ENCODE measurements at regions not wholly inside any gene's neighbourhood (a gene's known extent, or its start where the extent isn't known, plus 50 kb on each side); places are given as distances from the start of the nearest gene placed in this dataset.

DNA sequence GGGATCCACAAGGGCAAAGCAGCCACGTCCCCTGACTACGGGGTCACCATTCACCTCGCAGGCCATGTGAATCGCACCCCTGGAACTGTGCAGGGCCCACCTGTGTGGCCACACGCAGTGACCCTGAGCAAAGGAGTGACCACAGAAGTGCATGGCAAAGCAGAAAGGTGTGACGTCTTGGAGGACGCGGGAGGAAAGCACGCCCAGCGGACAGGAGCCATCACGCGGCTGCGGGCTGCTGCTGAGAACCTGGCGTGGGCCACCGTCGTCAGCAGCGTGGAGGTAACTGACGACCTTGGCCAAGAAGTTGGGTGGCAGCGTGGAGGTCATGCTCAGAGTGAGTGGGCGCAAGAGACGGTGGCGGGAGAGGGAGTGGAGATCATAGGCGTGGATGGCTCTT is 76.7 kb upstream of the C1orf174 start:
- Histone ChIP-seq H3K4me1 (ENCODE audit: control insufficient read depth, insufficient read depth, low read length) (peaks cover 17% of the 10 kb centered on the region), H3K36me3 (ENCODE audit: control insufficient read depth, insufficient read depth, low read length) (no peaks in the 10 kb centered on the region), H3K27ac (ENCODE audit: low read length) (no peak overlapping the region), H3K9me3 (replicated peaks; ENCODE audit: control insufficient read depth, low read depth, low read length) (no peaks in the 10 kb centered on the region), H3K4me3 (ENCODE audit: low read length) (no peak overlapping the region), H3K27me3 (ENCODE audit: control insufficient read depth, insufficient read depth, low read length) (peaks cover 9% of the 10 kb centered on the region)
- 85% methylated on average over 23 of the region's 23 CpGs for WGBS (ENCODE audit: insufficient coverage)
- DNase-seq = no peak

DNA sequence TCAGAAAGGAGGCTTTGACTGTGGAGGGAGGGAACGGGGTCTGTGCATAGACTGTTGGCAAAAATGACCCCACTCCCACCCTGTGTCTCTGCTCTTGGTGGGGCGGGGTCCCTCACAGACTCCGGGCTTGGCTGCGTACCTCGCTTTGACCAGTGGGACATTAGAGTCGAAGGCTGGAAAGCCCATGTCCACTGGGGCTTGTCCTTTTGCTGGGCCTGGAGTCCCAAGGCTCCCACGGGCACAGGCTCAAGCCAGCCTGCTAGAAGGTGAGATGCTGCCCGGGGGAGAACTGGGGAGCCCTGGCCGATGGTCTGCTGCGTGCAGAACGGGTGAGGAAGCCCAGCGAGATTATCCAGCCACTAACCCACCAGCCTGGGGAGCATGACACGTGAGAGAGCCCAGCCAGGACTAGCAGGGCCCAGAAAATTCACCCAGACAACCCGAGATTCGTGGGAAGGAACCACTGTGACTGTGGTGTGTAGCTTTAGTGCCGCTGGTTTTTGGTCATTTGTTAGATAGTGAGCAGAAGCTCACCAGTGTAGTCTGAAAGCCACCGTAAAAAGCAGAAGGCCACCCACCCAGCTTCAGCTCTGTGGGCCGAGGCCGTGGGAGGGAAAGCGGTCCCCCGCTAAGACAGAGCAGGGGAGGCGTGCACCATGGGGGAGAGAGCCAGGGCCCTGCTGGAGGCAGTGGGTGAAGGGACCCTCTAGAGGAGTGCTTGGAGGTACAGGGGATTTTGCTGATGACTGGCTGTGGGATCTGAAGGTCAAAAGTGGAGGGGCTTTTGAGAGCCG is 78.3 kb upstream of the C1orf174 start:
- no peak for DNase-seq
- H3K27me3 ChIP-seq (ENCODE audit: control insufficient read depth, insufficient read depth, low read length) = peaks cover 17% of the 10 kb centered on the region
- 64% methylated on average over 16 of the region's 23 CpGs for WGBS (ENCODE audit: insufficient coverage)

DNA sequence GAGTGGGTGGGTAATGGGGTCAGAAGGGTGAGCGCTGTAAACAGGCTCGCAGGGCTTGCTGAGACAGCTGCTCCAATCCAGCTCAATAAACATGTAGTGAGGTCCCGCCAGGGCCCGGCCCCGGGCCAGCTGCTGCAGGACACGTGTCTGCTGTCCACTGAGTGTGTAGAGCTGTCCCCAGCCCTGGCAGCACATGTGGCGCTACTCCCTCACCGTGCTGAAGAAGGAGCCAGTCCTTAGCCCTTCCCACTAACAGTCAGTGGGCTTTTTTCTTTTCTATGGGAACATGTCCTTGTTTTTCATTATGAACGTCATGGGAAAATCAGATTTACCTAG is 78.9 kb upstream of the C1orf174 start:
- peaks cover 18% of the 10 kb centered on the region for H3K27me3 ChIP-seq (ENCODE audit: control insufficient read depth, insufficient read depth, low read length)
- H3K9me3 ChIP-seq (replicated peaks; ENCODE audit: control insufficient read depth, low read depth, low read length) = no peaks in the 10 kb centered on the region
- peak; percentile 59 for DNase-seq
- H3K4me3 ChIP-seq (ENCODE audit: low read length) = no peak overlapping the region
- H3K36me3 ChIP-seq (ENCODE audit: control insufficient read depth, insufficient read depth, low read length) = no peaks in the 10 kb centered on the region
- WGBS (ENCODE audit: insufficient coverage) = 29% methylated on average over 8 of the region's 9 CpGs
- H3K4me1 ChIP-seq (ENCODE audit: control insufficient read depth, insufficient read depth, low read length) = peaks cover 17% of the 10 kb centered on the region
- H3K27ac ChIP-seq (ENCODE audit: low read length) = no peak overlapping the region

More for the DNA sequence above, 78.3 kb upstream of the C1orf174 start:
- H3K9me3 ChIP-seq (replicated peaks; ENCODE audit: control insufficient read depth, low read depth, low read length) = no peaks in the 10 kb centered on the region
- no peak overlapping the region for H3K4me3 ChIP-seq (ENCODE audit: low read length)
- no peak overlapping the region for H3K27ac ChIP-seq (ENCODE audit: low read length)
- H3K4me1 ChIP-seq (ENCODE audit: control insufficient read depth, insufficient read depth, low read length) = peaks cover 17% of the 10 kb centered on the region
- no peaks in the 10 kb centered on the region for H3K36me3 ChIP-seq (ENCODE audit: control insufficient read depth, insufficient read depth, low read length)

DNA sequence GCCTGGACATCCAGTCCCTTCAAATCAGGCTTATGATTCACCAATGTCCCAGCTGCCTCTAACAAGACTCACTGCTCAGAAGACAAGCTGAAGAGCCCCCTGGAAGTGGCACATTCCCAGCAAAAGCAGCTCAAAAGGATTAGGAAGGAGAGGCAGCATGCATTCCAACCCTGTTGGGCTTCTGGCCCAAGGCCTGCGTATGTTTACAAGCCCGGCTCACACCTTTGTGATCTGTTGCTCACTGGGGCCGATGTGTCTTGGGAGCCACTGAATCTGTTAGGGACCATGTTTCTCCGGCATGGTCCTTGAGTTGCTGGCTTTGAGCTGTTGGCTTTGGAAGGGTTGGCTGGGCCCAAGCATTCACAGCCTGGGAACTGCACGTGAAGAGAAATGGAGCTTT is 81.2 kb upstream of the C1orf174 start:
- no peak for DNase-seq

DNA sequence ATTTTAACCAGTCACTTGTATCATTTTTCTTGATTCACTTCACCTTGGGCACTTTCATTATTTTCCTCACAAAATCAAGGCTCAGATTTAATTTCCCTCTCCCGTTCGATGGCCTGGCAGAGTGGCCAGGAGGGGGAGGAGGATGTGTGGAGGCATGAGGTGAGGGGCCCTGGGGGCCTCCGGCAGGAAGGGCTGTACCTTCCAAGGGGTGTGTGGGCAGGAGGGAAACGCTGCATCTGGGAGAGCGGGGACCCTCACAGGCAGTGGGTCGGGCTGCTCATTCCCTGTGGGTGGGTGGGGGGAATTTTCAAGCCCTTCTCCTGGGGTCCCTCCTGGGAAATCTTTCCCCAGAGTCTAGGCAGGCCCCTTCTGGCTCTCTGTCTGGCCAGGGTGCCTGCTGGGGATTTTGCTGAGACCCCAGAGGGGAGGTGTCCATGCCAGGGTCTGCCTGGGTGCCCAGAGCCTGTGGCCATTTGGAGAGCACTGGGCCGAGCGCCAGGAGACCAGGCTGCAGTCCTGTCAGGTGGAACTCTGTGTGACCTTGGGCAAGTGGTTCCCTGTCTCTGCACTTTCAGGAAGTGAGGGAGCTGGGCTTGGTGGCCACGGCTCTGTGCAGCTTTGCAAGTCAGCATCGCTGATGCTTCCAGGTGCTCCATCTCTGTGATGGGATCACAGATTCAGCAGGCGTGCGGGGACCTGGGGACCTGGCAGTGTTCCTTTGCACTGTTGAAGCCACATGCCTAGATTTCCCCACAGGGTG is 81.9 kb upstream of the C1orf174 start:
- Histone ChIP-seq H3K4me3 (ENCODE audit: low read length) (no peak overlapping the region), H3K36me3 (ENCODE audit: control insufficient read depth, insufficient read depth, low read length) (no peaks in the 10 kb centered on the region), H3K9me3 (replicated peaks; ENCODE audit: control insufficient read depth, low read depth, low read length) (no peaks in the 10 kb centered on the region), H3K27ac (ENCODE audit: low read length) (no peak overlapping the region), H3K27me3 (ENCODE audit: control insufficient read depth, insufficient read depth, low read length) (peaks cover 19% of the 10 kb centered on the region), H3K4me1 (ENCODE audit: control insufficient read depth, insufficient read depth, low read length) (peaks cover 17% of the 10 kb centered on the region)
- 52% methylated on average over 10 of the region's 12 CpGs for WGBS (ENCODE audit: insufficient coverage)
- no peak for DNase-seq

More for the DNA sequence above, 81.2 kb upstream of the C1orf174 start:
- no peaks in the 10 kb centered on the region for H3K9me3 ChIP-seq (replicated peaks; ENCODE audit: control insufficient read depth, low read depth, low read length)
- no peaks in the 10 kb centered on the region for H3K36me3 ChIP-seq (ENCODE audit: control insufficient read depth, insufficient read depth, low read length)
- H3K27ac ChIP-seq (ENCODE audit: low read length) = no peak overlapping the region
- WGBS (ENCODE audit: insufficient coverage) = 22% methylated on average over 3 of the region's 5 CpGs
- H3K4me1 ChIP-seq (ENCODE audit: control insufficient read depth, insufficient read depth, low read length) = peaks cover 17% of the 10 kb centered on the region
- H3K27me3 ChIP-seq (ENCODE audit: control insufficient read depth, insufficient read depth, low read length) = peaks cover 22% of the 10 kb centered on the region
- H3K4me3 ChIP-seq (ENCODE audit: low read length) = no peak overlapping the region

DNA sequence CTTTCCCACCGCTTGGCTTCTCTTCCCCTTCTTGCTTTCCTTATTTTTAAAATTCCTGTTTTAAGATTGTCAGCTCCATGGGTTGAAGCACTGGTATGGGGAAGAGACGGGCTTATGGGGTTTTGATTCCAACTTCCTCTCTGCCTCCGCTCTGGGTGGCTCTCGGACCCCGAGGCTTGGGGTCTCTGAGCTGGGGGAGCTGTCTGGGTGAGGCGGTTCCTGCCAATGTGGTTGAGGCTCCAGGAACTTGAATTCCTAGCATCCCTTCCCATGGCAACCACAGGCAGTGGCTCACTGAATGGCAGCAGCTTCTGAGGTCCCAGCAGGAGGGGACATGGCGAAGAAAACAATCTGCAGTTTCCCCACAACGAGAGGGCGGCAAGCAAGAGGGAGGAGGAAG is 83.1 kb upstream of the C1orf174 start:
- H3K27me3 ChIP-seq (ENCODE audit: control insufficient read depth, insufficient read depth, low read length) = peaks cover 19% of the 10 kb centered on the region
- WGBS (ENCODE audit: insufficient coverage) = 30% methylated on average over 2 of the region's 9 CpGs
- no peak overlapping the region for H3K4me3 ChIP-seq (ENCODE audit: low read length)
- DNase-seq = no peak
- no peak overlapping the region for H3K27ac ChIP-seq (ENCODE audit: low read length)
- H3K4me1 ChIP-seq (ENCODE audit: control insufficient read depth, insufficient read depth, low read length) = peaks cover 12% of the 10 kb centered on the region
- H3K36me3 ChIP-seq (ENCODE audit: control insufficient read depth, insufficient read depth, low read length) = no peaks in the 10 kb centered on the region
- H3K9me3 ChIP-seq (replicated peaks; ENCODE audit: control insufficient read depth, low read depth, low read length) = no peaks in the 10 kb centered on the region

DNA sequence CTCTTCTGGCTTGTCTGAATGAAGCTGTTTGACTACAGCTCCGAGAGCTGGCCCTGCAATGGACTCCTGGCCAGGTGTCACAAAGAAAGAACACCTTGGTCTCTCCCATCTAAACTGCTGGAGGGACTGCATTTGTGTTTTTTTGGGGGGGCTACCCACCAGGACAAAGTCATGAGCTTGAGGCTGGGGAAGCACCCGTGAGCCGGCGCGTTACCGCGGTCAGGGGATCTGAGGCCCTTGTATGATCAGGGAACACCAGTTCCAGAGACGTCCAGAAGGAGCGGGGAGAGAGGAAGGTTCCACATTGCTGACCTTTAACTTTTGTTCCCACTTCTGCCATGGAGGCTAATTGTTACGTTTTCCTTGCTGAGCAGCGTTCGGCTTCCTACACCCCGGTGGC is 84.5 kb upstream of the C1orf174 start:
- Histone ChIP-seq H3K27me3 (ENCODE audit: control insufficient read depth, insufficient read depth, low read length) (peaks cover 19% of the 10 kb centered on the region), H3K36me3 (ENCODE audit: control insufficient read depth, insufficient read depth, low read length) (no peaks in the 10 kb centered on the region), H3K4me1 (ENCODE audit: control insufficient read depth, insufficient read depth, low read length) (no peaks in the 10 kb centered on the region), H3K27ac (ENCODE audit: low read length) (no peak overlapping the region), H3K9me3 (replicated peaks; ENCODE audit: control insufficient read depth, low read depth, low read length) (no peaks in the 10 kb centered on the region), H3K4me3 (ENCODE audit: low read length) (no peak overlapping the region)
- DNase-seq = no peak
- WGBS (ENCODE audit: insufficient coverage) = 78% methylated on average over 8 of the region's 13 CpGs

DNA sequence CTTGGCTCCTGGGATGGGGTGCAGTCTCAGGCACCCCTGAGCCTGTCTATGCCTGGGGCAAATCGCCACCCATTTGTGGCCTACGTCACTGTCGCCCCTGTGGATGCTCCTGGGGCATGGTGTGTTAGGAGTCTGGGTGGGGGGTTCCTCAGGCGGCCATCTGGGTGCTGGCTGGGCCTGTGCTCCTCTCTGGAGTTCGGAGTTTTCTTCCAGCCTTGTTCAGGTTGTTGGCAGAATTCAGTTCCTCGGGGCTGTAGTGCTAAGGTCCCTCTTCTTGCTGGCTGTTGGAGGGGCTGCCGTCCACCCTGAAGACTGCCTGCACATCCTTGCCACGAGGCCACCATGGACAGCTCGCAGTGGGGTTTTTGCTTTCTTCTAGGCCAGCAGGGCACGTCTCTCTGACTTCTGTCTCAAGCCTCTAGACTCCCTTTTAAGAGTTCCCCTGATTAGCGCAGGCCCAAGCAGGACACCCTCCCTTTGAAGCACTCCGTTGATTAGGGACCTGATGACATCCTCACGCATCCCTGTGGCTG is 86.7 kb upstream of the C1orf174 start:
- Histone ChIP-seq H3K9me3 (replicated peaks; ENCODE audit: control insufficient read depth, low read depth, low read length) (peaks cover 2% of the 10 kb centered on the region), H3K4me1 (ENCODE audit: control insufficient read depth, insufficient read depth, low read length) (no peaks in the 10 kb centered on the region), H3K27ac (ENCODE audit: low read length) (no peak overlapping the region), H3K36me3 (ENCODE audit: control insufficient read depth, insufficient read depth, low read length) (no peaks in the 10 kb centered on the region), H3K4me3 (ENCODE audit: low read length) (no peak overlapping the region), H3K27me3 (ENCODE audit: control insufficient read depth, insufficient read depth, low read length) (peaks cover 15% of the 10 kb centered on the region)
- DNase-seq = no peak
- WGBS (ENCODE audit: insufficient coverage) = 62% methylated on average over 13 of the region's 13 CpGs

DNA sequence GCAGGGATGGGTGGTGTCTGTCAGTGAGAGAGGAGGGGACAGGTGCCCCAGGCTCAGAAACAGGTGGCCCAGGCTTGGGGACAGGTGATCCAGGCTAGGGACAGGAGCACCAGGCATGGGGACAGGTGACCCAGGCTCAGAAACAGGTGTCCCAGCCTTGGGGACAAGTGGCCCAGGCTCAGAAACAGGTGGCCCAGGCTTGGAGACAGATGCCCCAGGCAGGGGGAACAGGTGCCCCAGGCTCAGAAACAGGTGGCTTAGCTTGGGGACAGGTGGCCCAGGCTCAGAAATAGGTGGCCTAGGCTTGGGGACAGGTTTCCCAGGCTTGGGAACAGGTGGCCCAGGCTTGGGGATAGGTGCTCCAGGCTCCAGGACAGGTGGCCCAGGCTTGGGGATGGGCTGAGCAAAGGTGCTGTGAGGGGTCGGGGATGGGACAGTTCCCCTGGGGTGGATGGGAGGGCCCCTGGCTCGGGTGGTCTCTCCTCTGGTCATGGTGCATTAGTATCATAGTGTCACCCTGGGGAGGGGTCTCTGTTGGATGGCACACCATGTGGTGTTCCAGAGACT is 87.7 kb upstream of the C1orf174 start:
- Histone ChIP-seq H3K27me3 (ENCODE audit: control insufficient read depth, insufficient read depth, low read length) (peaks cover 11% of the 10 kb centered on the region), H3K36me3 (ENCODE audit: control insufficient read depth, insufficient read depth, low read length) (no peaks in the 10 kb centered on the region), H3K4me1 (ENCODE audit: control insufficient read depth, insufficient read depth, low read length) (no peaks in the 10 kb centered on the region), H3K9me3 (replicated peaks; ENCODE audit: control insufficient read depth, low read depth, low read length) (peaks cover 2% of the 10 kb centered on the region), H3K27ac (ENCODE audit: low read length) (no peak overlapping the region), H3K4me3 (ENCODE audit: low read length) (no peak overlapping the region)
- DNase-seq = no peak
- 44% methylated on average over 2 of the region's 2 CpGs for WGBS (ENCODE audit: insufficient coverage)

DNA sequence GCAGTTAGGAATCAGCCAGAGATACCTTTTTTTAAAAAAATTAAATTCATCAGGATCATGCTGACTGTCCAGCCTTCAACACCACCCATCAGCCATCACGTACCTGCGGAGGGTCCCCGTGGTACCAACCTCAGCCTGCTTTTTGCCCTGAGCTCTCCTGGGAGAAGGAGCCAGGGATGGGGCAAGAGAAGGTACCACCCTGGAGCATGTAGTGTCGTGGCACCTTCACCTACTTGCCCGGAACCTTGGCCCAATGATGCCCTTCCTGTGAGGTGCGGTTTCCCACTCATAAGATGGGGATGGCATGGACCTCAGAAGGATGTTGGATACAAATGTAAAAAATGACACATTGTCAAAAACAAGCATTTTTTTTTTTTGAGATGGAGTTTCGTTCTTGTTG is 88.4 kb upstream of the C1orf174 start:
- no peaks in the 10 kb centered on the region for H3K36me3 ChIP-seq (ENCODE audit: control insufficient read depth, insufficient read depth, low read length)
- peaks cover 2% of the 10 kb centered on the region for H3K9me3 ChIP-seq (replicated peaks; ENCODE audit: control insufficient read depth, low read depth, low read length)
- no peak overlapping the region for H3K4me3 ChIP-seq (ENCODE audit: low read length)
- no peak for DNase-seq
- peaks cover 4% of the 10 kb centered on the region for H3K27me3 ChIP-seq (ENCODE audit: control insufficient read depth, insufficient read depth, low read length)
- 86% methylated on average over 1 of the region's 7 CpGs for WGBS (ENCODE audit: insufficient coverage)
- H3K4me1 ChIP-seq (ENCODE audit: control insufficient read depth, insufficient read depth, low read length) = no peaks in the 10 kb centered on the region
- H3K27ac ChIP-seq (ENCODE audit: low read length) = no peak overlapping the region
